ENCODE measurements at regions not wholly inside any gene's neighbourhood (a gene's known extent, or its start where the extent isn't known, plus 50 kb on each side); places are given as distances from the start of the nearest gene placed in this dataset.

DNA sequence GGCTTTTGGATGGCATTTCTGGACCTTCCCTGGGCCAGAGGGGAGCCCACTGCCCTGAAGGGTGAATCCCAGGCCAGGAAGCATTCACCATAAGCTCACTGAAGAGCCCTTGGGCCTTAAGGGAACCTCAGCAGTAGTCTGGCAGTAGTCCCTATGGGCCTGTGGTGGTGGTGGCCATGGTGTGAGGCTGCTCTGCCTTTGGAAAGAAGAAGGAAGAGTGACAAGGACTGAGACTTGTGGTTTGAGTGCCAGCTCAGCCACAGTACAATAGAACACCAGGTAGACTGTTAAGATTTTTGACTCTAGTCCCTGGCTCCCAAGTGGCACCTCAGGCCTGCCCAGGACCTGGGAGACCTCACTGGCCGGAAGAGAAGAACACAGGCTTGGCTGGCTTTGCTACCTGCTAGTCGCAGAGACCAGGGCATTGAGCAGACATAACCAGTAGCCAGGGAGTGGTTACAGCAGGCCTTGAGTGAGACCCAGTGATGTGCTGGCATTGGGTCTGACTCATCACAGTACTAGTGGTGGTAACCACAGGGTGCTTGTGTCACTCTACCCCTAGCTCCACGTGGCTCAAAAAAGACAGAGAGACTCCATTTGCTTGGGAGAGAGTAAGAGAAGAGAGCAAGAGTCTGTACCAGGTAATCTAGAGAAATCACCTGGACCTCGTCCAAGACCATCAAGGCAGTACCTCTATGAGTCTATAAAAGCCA, 259.8 kb upstream of the BLID start:
- TF ChIP-seq, protein P1, sequence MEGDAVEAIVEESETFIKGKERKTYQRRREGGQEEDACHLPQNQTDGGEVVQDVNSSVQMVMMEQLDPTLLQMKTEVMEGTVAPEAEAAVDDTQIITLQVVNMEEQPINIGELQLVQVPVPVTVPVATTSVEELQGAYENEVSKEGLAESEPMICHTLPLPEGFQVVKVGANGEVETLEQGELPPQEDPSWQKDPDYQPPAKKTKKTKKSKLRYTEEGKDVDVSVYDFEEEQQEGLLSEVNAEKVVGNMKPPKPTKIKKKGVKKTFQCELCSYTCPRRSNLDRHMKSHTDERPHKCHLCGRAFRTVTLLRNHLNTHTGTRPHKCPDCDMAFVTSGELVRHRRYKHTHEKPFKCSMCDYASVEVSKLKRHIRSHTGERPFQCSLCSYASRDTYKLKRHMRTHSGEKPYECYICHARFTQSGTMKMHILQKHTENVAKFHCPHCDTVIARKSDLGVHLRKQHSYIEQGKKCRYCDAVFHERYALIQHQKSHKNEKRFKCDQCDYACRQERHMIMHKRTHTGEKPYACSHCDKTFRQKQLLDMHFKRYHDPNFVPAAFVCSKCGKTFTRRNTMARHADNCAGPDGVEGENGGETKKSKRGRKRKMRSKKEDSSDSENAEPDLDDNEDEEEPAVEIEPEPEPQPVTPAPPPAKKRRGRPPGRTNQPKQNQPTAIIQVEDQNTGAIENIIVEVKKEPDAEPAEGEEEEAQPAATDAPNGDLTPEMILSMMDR (IDR thresholded peaks at IDR 0.05), result no peak
- no peak for TF ChIP-seq EP300 (IDR thresholded peaks at IDR 0.05)

All from tibial nerve (tissue), 4 donors.